Effector CD4-positive, alpha-beta T cell (primary cell): ENCODE measurements at regions not wholly inside any gene's neighbourhood (a gene's known extent, or its start where the extent isn't known, plus 50 kb on each side); places are given as distances from the start of the nearest gene placed in this dataset.

ENCODE experiments used
- DNase-seq: peaks from one replicate; pipeline ENCODE4 v3.0.0-alpha.2; 2020

DNA sequence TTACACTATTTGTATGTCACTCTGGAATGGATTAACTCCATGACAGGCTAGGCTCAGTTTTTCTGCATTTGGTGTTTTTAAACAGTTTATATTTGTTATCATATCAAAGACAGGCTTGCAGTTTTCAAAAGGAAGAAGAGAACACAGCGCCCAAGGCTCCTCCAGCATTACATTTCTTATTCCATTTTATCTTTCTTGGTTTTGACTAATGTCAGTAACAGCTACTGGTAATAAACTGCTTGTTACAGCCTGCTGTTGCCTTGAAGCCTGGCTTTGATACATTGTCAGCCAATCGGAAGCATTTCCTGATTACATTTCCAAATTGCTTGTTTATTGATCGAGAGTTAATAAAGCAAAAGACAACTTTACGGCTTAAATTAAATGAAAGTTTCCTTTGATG lies 166.0 kb upstream of the MDFIC start:
- DNase-seq, result no peak

DNA sequence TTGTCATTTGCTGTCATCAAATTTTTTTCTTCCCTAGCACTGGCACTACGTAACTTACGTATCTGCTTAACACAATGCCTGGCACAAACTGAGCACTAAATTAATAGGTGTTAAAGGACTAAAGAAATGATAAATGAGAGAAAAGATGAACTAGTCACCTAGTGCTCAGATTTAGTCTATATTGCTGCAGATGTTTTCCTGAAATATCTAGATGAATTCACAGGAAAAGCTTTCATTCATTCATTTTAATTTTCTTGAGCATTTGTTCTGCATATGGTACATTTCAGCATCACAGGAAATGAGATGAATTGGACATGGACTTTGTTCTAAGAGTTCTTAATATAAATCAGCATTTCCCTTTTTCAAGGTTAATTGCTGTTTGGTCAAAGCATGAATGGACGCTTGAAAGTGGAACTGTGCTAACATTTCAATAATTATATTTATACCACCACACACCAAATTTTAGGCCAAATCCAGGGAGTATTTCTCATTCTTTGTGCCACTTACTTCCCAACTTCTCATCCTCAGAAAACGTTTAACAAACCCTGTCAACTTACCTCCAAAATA lies 163.2 kb upstream of the MDFIC start:
- DNase-seq, result no peak

DNA sequence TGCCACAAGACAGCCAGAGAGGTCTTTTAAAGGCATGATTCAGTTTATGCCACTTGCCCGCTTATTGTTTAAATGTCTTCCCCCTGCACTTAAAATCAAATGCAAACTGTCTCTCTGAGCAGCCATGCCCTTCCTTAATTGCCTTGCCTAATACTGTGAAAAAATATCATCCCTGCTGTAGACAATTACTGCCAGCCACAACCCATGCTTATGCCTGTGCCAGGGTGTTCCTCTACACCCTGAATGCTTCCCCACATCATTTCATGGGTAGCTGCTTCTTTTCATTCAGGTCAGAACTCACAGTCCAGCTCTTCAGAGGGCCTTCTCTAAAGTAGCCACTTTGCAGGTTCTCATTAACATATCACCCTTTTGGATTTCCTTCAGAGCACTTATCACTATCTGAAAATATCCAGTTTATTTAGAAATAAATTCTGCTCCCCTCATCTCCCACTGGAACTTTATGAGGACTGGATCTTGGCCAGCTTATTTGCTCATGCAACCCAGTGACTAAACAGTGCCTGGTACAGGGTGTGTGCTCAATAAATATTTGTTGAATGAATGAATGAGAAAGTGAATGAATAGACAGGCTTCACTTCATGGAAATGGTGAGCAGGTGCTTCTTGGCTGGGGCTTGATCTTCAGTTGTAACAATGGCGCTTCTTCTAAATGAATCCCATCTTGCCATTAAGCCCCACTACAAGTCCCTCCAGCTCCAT lies 162.4 kb upstream of the MDFIC start:
- no peak for DNase-seq

DNA sequence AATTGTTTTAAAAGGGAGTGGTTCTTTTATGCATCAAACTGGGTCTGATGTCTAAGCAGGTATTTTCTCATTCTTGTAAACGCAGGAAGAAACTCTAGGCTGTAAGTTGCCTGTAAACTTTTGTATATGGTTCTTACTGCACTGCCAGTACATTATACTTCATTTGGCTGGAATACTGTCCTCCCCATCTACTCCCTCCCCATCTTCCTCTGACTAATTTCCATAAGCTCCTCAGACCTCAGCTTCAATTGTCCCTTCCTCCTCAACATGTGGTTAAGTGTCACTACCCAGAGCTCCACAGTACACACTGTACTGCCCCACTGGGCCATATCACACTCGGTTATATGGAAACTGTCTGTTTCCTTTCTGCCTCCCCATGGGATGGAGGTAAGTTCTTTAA lies 161.4 kb upstream of the MDFIC start:
- DNase-seq, result no peak

DNA sequence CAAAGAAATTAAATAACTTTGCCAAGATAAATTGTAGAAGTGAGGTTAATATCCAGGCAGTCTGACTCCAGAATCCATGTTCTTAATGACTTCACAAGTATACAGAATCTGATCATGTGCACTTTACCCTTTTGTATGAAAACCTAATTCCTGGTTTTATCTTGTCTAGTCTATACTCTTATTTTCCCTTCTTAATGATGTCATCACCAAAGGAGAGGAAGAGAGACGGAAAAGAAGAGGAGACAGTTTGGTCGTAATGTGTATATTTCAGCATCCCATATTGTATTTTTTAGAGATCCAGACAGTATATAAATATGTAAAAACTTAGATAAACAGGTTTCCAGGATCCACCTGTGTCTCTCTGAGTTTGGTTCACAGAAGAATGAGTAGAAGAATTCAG lies 159.9 kb upstream of the MDFIC start:
- DNase-seq, result no peak

DNA sequence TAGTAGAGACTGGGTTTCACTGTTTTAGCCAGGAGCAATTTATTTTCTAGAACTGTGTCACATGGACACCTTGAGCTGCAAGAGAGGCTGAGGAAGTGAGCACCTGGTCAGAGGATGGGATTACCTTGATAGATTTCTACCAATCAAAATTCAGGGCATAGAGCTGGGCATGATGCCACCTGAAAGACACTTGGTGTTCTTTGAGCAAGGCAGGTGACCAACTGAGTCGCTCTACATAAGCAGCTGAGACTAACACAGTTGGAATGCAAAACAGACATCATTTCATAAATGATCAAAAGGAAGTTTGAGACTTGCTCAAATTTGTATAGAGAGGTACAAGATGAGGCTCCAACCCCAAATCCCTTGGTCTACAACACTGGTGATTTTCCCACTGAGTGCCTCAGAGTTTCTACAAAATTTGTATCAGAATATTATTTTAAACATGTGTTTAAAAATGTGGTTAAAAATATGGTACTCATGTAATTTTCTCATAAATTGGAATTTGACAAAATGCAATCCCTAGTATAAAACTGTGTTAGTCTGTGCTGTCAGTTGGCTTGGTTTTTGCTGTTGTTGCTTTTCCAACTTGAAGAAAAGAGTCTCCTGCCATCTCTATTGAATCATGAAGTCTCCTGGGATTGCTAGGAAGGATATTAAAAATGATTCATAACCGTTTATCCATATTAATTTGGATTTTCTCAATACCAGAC lies 156.4 kb upstream of the MDFIC start:
- no peak for DNase-seq

DNA sequence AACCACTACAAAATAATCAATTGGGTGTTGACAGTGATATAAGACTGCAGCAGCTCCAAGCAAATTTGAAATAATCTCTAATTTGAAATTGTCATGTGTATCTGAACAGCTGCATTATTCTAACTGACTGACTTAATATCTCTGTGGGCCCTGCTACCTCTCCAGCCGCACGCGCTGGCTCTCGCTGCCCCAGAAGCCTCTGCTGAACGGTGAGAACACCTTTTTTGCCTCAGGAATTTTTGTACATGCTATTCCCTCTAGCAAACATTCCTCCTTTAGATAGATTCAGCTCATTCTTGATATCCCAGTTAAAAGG lies 155.9 kb upstream of the MDFIC start:
- no peak for DNase-seq

DNA sequence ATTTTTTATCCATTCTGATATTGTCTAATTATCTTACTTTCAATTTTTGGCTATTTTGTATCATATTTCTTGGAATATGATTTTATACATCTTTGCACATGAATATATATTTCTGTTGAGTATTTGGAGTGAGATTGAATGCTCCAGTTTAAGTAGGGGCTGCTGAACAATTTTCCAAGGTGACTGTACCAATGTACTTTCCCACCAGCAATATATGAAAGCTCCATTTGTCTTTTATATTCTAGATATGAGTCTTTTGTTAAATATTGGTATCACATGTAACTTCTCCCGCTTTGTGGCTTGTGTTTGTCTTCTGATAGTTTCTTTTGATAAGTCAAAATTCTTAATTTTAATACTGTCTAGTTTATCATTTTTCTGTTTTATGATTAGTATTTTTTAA lies 144.6 kb upstream of the MDFIC start:
- DNase-seq, result no peak

DNA sequence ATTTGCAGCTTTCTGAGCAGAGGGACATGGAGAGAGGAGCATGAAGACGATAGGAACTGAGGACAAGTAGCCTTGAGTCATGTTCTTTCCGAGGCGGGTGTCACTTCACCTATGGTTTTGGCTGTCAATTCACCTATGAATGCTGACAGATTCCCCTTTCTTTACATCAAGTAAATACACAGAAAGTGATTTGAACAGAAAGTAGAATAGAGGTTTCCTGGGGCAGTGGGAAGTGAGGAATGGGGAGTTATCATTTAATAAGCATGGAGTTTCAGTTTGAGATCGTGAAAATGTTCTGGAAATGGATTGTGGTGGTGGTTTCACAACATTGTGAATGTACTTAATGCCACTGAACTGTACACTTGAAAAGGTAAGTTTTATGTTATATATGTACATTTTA lies 138.4 kb upstream of the MDFIC start:
- DNase-seq, result no peak

DNA sequence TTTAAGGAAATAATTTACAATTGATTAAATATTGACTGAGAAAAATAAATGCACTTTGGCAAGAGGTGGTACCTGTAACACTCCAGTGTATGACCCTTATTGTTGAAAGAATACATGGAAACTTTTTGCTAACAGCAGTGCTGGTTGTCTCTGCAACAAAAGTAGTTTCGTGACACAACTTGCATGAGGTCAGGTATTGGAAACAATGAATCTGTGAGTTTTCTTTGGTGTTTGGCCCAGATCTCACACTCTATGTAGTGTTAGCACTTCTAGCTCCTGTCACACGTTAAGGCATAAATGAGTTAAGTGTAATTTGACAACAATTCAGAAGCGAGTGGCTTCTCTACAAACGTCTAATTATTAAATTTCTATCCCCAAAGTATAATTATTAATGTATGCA lies 137.7 kb upstream of the MDFIC start:
- no peak for DNase-seq

DNA sequence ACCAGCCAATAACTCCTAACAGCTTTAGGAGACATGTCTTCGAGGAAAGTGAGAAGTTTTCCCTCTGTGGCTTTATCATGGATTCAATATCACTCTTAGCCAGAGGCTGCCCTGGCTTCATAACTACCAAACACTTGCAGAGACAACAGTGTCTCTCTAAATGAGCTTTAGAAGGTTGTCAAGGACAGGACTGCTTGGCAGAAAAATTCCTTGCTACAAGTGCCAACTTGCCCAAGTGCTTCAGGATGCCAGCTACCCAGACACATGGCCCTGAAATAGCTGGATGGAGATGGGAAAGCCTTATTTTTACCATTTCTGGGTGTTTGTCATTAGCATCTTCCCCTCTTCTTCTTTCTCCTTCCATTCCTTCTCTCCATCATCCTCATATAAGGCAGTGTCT lies 137.1 kb upstream of the MDFIC start:
- no peak for DNase-seq

DNA sequence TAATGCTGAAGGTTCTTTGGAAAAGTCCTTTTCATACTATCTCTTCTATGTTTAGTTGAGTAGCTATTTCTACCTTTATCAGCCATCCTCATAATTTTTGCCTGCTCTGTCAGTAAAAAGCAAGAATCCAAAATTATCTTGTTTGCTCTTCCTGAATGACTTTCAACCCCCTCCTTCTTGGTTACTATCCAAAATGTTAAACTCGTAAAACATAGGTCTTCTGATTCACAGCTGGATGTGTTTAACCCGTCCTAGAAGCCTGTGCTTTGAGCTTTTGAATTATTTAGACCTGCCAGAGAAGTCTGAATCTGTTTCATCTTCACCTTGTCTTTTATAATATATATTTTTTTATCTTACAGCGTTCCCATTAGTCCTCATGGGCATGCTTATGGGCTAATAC lies 136.4 kb upstream of the MDFIC start:
- no peak for DNase-seq

DNA sequence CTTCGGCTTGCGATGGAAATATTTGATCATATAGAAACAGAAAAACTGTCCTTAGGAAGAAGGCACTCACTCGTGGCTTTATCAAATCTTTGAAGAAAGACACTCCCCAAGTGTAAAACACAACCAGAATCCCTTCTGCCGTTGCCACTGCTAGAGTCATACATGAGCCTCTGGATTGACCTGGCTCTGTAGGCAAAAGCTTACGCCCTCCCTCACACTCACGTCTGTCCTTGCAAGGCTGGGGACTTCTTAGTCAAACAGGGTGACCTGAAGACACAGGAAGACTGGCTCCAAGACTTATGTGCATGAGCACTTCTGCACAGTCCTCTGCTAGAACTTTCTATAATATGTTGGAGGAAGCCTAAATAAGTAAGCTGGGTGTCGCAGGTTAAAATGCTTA lies 135.4 kb upstream of the MDFIC start:
- no peak for DNase-seq

DNA sequence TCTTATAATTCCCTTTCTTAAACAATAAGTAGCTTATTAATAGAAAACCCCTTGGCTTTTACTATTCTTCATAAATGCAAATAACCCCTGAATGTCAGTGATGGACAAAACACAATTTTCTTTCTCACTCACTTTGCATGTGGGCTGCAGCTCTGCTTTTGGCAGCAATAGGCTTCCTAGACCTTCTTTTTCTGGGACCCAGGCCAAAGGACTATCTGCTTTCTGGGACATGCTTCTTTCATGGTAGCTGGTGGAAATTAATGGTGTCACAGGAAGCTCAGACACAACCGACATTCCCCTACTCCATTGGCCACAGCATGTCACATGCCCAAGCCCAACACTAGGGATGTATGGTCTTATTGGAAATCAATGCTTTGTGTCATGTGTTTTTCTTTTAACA lies 134.3 kb upstream of the MDFIC start:
- DNase-seq, result no peak

DNA sequence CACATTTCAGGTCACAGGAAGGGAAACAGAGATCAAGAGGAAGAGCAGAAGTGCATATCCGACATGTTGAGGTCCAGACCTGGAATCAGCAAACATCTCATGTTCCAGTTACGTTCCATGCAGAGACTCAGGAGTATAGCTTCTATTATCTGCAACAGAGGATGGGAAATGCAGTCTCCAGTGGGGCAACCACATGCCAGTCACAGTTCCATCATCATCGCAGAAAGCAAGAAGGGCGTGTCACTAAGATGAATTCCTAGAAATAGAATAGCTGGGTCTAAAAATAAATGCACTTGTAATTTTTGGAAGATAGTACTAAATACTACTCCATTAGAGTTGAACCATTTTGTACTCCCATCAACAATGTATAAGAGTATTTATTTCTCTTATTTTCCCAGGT lies 133.2 kb upstream of the MDFIC start:
- DNase-seq, result no peak

DNA sequence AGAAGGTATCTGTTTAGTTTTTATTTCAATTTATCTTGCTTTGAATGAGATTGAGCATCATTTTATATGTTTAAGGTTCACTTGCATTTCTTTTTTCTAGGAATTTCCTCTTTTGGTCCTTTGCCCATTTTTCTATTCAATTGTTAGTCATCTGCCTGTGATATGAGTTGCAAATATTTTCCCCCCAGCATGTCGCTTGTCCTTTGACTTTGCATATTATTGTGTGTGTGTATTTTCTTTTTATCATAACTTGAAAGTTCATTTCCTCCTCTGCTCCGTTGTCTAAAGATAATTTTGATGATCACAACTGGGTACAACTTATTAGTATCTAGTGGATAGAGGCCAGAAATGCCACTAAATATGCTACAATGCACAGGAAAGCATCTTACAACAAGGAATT lies 132.7 kb upstream of the MDFIC start:
- DNase-seq, result no peak

DNA sequence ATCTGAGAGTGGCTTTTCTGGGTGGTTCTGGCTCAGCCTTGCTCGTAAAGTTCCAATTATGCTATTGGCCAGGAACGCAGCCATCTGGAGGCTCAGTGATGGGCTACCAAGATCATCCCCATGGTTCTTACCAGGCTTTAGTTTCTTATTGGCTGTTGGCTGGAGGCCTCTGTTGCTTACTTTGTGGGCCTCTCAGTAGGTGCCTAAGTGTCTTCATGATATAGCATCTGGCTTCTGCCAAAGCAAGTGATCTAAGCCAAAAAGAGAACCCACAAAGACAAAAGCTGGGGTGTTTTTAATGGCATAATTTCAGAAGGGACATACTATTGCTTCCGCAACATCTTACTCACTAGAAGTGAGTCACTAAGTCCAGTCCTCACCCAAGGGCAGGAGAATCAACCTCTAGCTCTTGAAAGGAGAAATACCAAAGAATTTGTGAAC lies 132.0 kb upstream of the MDFIC start:
- no peak for DNase-seq

DNA sequence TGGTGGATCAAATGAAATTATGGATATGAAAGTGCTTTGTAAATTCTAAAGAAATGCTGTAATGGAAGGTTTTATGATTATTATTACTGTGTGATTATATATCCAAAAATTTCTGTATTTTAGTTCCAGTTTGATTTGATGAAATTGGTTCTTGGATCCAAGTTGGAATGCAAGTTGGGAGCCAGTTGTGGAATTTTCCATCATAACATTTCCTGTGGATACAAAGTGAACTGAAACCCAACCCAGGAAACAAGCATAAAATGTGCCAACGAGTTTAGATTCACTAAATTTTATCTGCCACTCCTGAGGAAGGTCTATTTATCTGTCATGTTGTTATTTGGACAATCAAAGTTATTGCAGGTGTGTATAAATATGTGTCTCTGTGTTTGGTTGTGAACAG lies 131.4 kb upstream of the MDFIC start:
- no peak for DNase-seq

DNA sequence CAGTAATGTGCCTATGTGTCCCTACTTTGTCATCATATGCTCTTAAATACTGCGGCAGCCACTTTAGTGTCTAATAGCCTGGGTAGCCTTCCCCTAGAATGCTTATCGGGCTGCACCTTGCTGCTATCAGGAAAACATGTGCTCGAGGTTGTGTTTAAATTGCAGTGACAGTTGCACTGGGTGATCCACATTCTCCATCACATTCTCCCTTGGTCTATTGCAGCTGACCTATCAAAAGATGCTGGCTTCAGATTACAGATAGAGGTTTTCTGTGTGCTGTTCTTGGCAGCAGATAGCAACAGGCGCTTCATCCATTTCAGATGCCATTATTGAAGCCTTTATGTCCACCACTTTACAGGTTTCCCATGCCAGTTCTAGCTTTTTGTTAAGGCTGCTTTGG lies 130.1 kb upstream of the MDFIC start:
- DNase-seq, result no peak

DNA sequence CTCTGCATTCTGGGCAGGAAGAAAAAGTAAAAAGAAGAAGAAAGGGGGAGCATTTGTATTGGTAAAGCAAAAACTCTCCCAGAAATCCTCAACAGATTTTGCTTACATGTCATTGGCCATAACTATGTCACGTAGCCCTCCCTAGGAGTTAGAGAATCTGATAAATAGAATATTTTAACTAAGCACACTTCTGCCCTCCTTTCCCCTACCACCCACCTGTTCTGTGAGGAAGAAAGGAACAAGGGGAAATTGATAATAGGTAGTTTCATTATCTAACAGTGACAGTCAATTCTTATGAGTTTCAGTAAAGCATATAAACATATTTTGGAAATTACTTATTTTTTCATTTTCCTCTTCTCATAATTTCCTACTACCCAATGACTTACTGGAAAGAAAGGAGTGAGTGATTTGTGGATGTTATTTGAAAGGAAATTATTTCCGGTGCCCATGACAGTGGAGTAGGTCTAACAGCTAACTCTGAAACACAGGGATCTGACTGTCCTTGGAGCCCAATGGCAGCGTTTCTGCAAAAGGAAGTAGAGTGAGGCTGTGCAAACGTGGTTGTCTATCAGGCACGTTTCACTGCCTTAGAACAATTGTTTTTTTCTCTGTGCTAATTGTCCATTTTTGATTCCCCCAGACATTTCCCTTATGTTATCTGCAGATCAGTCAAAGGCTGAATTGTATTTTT lies 128.6 kb upstream of the MDFIC start:
- DNase-seq, result no peak

DNA sequence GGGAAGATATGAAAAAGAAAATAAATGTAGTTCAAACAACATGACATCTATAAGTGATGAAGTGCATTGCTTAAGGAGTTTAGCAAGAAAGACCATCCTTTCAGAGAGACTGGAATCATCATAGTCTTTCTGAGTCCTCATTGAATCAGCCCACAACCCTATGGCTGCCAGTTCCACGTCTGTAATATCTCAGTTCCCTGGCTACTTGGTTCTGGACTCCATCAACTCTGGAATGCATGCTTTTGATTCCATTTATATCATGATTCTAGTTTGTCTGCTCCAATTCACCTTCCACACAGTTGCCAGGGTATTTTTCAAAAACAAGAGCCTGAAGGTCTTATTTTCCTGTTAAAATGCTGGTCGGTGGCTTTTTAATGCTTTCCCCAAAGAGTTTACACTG lies 126.4 kb upstream of the MDFIC start:
- no peak for DNase-seq

DNA sequence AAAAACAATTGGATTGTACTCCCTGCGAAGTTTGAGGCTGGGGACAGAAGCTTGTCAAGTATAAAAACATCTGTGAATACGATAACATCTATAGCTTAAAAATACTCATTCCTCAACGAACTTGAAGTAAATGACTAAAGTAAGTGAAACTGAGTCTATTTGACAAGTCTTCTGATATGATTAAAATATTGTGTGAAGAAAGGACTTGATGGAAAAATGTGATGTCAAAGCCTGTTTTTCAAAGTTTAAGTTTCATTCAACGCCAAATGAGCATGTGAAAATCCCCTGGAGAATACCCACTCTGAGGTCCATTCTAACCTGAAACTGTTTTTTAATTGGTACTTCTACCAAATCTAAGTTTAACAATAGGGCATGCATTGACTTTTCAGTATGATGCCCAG lies 122.3 kb upstream of the MDFIC start:
- DNase-seq, result no peak

DNA sequence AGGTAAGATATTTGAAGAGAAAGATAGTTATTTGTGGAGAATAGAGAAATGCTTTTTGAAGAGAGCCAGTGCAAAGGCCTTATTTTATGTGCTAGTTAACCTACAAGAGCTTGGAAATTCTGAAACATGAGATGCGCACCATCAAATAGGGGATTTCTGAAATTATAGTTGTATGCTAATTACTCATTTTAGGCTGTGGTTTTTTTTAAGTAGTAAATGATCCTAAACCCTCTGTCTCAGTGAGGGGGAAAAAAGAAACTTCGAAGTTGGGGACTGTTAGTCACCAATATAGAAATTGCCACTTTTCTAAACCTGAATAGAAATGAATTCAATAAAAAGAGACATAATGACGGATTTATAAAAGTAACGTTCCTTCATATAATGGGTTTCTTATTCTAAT lies 119.3 kb upstream of the MDFIC start:
- no peak for DNase-seq

DNA sequence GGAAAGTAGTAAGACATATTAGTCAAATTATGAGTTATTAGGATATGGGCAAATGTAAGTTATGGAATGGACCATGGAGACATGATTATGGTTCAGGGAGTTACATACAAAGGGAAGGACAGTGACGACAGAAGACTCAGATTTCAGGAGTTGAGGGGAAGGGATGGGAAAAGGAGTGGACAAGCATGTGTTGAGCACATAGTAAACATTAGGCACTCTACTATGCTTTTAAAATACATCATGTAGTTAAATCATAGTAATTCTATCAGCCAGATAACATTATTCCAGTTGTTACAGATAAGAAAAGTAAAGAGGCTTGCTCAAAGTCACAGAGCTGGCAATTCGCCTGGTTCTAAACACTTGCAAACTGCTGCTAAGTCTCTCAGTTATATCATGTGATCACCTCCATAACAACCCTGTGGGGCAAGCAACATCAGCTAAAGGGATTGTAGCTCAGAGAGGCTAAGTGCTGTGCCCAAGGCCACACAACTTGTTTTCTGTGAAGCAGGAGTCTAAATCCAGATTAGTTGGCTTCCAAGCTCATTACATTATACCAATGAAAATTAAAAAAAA lies 115.2 kb upstream of the MDFIC start:
- no peak for DNase-seq
